RWPE2 (cell line): ENCODE measurements at regions not wholly inside any gene's neighbourhood (a gene's known extent, or its start where the extent isn't known, plus 50 kb on each side); places are given as distances from the start of the nearest gene placed in this dataset.

ENCODE experiments used
- ATAC-seq: fragments of 200-7000 bp; cut with Tn5 transposase; 3 replicates; pipeline ENCODE4 v1.9.1; 2021; ENCODE audit warnings: low read depth
- DNase-seq: peaks from one replicate; pipeline ENCODE4 v3.0.0-alpha.2; 2020; ENCODE audit warnings: low spot score
- H3K27ac ChIP-seq: fragments of 450-650 bp; 2 replicates; pipeline ENCODE4 v1.5.1; 2017; ENCODE audit warnings: mild to moderate bottlenecking; ENCODE audit not compliant: poor library complexity, severe bottlenecking
- H3K27me3 ChIP-seq: fragments of 250-450 bp; sonication (Bioruptor Pico); 2 replicates; pipeline ENCODE4 v1.5.1; 2021; ENCODE audit warnings: mild to moderate bottlenecking, moderate library complexity; ENCODE audit not compliant: insufficient read depth, poor library complexity, severe bottlenecking
- H3K36me3 ChIP-seq: fragments of 250-450 bp; sonication (Bioruptor Pico); 2 replicates; pipeline ENCODE4 v1.5.1; 2020; ENCODE audit warnings: low read depth, mild to moderate bottlenecking, moderate library complexity
- H3K4me1 ChIP-seq: fragments of 250-450 bp; sonication (Bioruptor Pico); 2 replicates; pipeline ENCODE4 v1.5.1; 2021; ENCODE audit warnings: mild to moderate bottlenecking, moderate library complexity; ENCODE audit not compliant: insufficient read depth, poor library complexity, severe bottlenecking
- H3K4me3 ChIP-seq: fragments of 250-450 bp; sonication (Bioruptor Pico); 2 replicates; pipeline ENCODE4 v1.5.1; 2021; ENCODE audit warnings: mild to moderate bottlenecking, moderate library complexity; ENCODE audit not compliant: severe bottlenecking
- H3K9me3 ChIP-seq: fragments of 250-450 bp; sonication (Bioruptor Pico); 2 replicates; pipeline ENCODE4 v1.5.1; 2021; ENCODE audit warnings: mild to moderate bottlenecking, moderate library complexity; ENCODE audit not compliant: severe bottlenecking
- CTCF ChIP-seq: fragments of 450-650 bp; IDR thresholded peaks from one replicate; pipeline ENCODE4 v1.5.1; 2017; ENCODE audit warnings: mild to moderate bottlenecking, moderate library complexity; ENCODE audit not compliant: poor library complexity, severe bottlenecking

- ATAC-seq (peak; percentile 99), DNase-seq (peak; percentile 72)
- Histone ChIP-seq H3K27ac (no peak overlapping the region), H3K9me3 (no peaks in the 10 kb centered on the region), H3K27me3 (peaks cover 21% of the 10 kb centered on the region), H3K4me1 (peaks cover 13% of the 10 kb centered on the region), H3K36me3 (no peaks in the 10 kb centered on the region), H3K4me3 (no peak overlapping the region)
- TF ChIP-seq CTCF, result no peak
Measured at GRCh38 chr16:51577621-51578303, 426.7 kb upstream of the SALL1 start.

GRCh38 chr16:51576498-51577195 lies 425.6 kb upstream of the SALL1 start:
- Histone ChIP-seq H3K4me3 (no peak overlapping the region), H3K27me3 (peaks cover 21% of the 10 kb centered on the region), H3K36me3 (no peaks in the 10 kb centered on the region), H3K9me3 (no peaks in the 10 kb centered on the region), H3K4me1 (peaks cover 13% of the 10 kb centered on the region), H3K27ac (no peak overlapping the region)
- no peak for TF ChIP-seq CTCF
- DNase-seq (no peak), ATAC-seq (no peak)

GRCh38 chr16:51573191-51573590 lies 422.1 kb upstream of the SALL1 start:
- no peak for TF ChIP-seq CTCF
- Histone ChIP-seq H3K36me3 (no peaks in the 10 kb centered on the region), H3K27ac (no peak overlapping the region), H3K4me1 (peaks cover 26% of the 10 kb centered on the region), H3K9me3 (no peaks in the 10 kb centered on the region), H3K4me3 (no peak overlapping the region), H3K27me3 (peaks cover 13% of the 10 kb centered on the region)
- no peak for ATAC-seq
- DNase-seq, result no peak

GRCh38 chr16:51569203-51569931 lies 418.3 kb upstream of the SALL1 start:
- H3K4me3 ChIP-seq, result no peak overlapping the region
- H3K4me1 ChIP-seq, result peaks cover 15% of the 10 kb centered on the region
- peak; percentile 99 for ATAC-seq
- H3K27ac ChIP-seq, result peak overlapping the region; percentile 62
- TF ChIP-seq CTCF, result no peak
- no peak for DNase-seq
- no peaks in the 10 kb centered on the region for H3K9me3 ChIP-seq
- H3K36me3 ChIP-seq, result no peaks in the 10 kb centered on the region
- no peaks in the 10 kb centered on the region for H3K27me3 ChIP-seq
